HL-60/S4 treated with phorbol 12-myristate 13-acetate at 8.2 ng/mL for 4 days and 3 days (cell line): ENCODE measurements at regions not wholly inside any gene's neighbourhood (a gene's known extent, or its start where the extent isn't known, plus 50 kb on each side); places are given as distances from the start of the nearest gene placed in this dataset.
"Not testable (repeated sequence)": the region's sequence is repeated elsewhere in the genome, so short reads cannot be mapped to it uniquely, and the experiment has no call there.

Source experiments
- in situ Hi-C: fragments of 300-500 bp; cut with MboI; formaldehyde crosslinking; loops from 2 replicates; pipeline ENCODE4 v1.15.0; 2022; ENCODE audit warnings: low sequenced_read_pairs

- in situ Hi-C loops: not testable (repeated sequence)
Observed at GRCh38 chr7:112592565-112593263, 111.9 kb downstream of the LSMEM1 start.

- in situ Hi-C loops: no loop called here
Observed at GRCh38 chr7:112594397-112594796, 113.6 kb downstream of the LSMEM1 start.

- in situ Hi-C loops: no loop called here
Observed at GRCh38 chr7:112596260-112596659, 115.5 kb downstream of the LSMEM1 start.

GRCh38 chr7:112596981-112597380 lies 116.2 kb downstream of the LSMEM1 start:
- in situ Hi-C loops: no loop called here

- in situ Hi-C loops: no loop called here
Observed at GRCh38 chr7:112603673-112604072, 122.9 kb downstream of the LSMEM1 start.

GRCh38 chr7:112610636-112611035 lies 129.8 kb downstream of the LSMEM1 start:
- in situ Hi-C loops: no loop called here

GRCh38 chr7:112615701-112616100 lies 134.9 kb downstream of the LSMEM1 start:
- in situ Hi-C loops: no loop called here

GRCh38 chr7:112616295-112616694 lies 135.5 kb downstream of the LSMEM1 start:
- in situ Hi-C loops: no loop called here

- in situ Hi-C loops: no loop called here
Observed at GRCh38 chr7:112619343-112619742, 138.6 kb downstream of the LSMEM1 start.

- in situ Hi-C loops: no loop called here
Observed at GRCh38 chr7:112622159-112622715, 141.4 kb downstream of the LSMEM1 start.

GRCh38 chr7:112624416-112624815 lies 143.6 kb downstream of the LSMEM1 start:
- in situ Hi-C loops: no loop called here

GRCh38 chr7:112630565-112630964 lies 149.8 kb downstream of the LSMEM1 start:
- in situ Hi-C loops: no loop called here

GRCh38 chr7:112634107-112634506 lies 153.3 kb downstream of the LSMEM1 start:
- in situ Hi-C loops: no loop called here

GRCh38 chr7:112635742-112636141 lies 154.5 kb downstream of the TMEM168 start:
- in situ Hi-C loops: no loop called here

- in situ Hi-C loops: no loop called here
Observed at GRCh38 chr7:112638675-112639400, 151.4 kb downstream of the TMEM168 start.

GRCh38 chr7:112640685-112641084 lies 149.5 kb downstream of the TMEM168 start:
- in situ Hi-C loops: no loop called here

GRCh38 chr7:112646783-112647182 lies 143.4 kb downstream of the TMEM168 start:
- in situ Hi-C loops: no loop called here

GRCh38 chr7:112648781-112649180 lies 141.4 kb downstream of the TMEM168 start:
- in situ Hi-C loops: no loop called here

- in situ Hi-C loops: no loop called here
Observed at GRCh38 chr7:112649560-112649959, 140.6 kb downstream of the TMEM168 start.

- in situ Hi-C loops: no loop called here
Observed at GRCh38 chr7:112654322-112655216, 135.6 kb downstream of the TMEM168 start.

GRCh38 chr7:112665709-112666108 lies 124.5 kb downstream of the TMEM168 start:
- in situ Hi-C loops: no loop called here
